ENCODE measurements at regions not wholly inside any gene's neighbourhood (a gene's known extent, or its start where the extent isn't known, plus 50 kb on each side); places are given as distances from the start of the nearest gene placed in this dataset.
"Not testable (repeated sequence)": the region's sequence is repeated elsewhere in the genome, so short reads cannot be mapped to it uniquely, and the experiment has no call there.

GRCh38 chr7:94277236-94277635 lies 117.5 kb upstream of the COL1A2 start:
- no peak for FAIRE-seq

DNA sequence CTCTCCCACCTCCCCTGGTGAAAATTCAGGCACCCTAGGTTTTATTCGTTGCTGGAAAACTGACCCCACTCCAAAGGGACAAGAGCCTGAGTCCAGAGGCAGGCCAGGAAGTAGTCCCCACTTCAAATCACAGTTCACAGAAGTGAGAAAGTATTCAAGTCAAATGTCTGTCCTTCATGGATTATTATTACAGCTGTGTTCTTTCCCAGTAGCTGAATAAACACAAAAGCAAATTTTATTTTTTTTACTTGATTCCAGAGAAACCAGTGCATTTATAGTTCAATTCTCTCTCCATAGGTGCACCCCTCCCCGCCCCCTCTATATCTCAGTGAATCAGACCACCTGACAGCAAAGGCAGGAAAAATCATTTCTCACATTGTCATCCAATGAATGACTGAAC lies 113.8 kb upstream of the COL1A2 start:
- FAIRE-seq: no peak

DNA sequence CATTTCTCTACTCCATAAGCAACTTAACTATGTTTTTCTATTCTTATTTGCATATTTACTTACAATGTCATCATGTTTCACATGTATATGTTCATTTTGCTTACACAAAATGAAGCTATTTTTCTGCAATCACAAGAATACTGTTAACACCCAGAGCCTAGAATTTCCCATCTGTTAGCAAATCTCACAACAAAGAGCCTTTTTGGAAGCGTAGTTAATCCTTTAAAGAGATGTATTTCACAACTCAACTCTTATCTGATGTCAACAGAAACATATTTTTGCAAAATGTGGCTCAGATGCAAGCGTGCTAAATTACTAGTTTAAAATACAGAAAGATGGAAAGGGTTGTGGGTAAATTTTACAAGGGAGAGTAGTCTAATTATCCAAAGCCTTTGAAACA lies 110.6 kb upstream of the COL1A2 start:
- no peak for FAIRE-seq

GRCh38 chr7:94286111-94286510 lies 108.6 kb upstream of the COL1A2 start:
- FAIRE-seq: no peak

GRCh38 chr7:94288096-94288495 lies 106.6 kb upstream of the COL1A2 start:
- no peak for FAIRE-seq

DNA sequence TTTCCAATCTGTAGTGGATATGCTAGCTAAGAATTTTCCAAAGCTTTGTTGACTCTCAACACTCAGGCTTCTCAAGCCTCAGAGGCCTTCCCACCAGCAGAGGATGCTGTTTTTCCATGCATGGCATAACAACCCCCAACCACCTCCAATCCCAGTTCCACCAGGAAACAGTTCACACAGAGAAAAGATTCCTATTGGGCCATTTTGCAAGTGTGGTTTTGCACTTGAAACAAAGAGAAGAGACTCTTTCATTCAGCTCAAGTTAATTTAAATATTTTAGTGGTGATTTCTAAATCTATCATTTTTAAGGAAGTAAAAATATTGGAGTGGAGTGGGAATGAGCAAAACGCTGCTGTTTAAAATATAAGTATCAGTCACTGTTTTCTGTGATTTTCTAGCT lies 105.6 kb upstream of the COL1A2 start:
- no peak for FAIRE-seq

DNA sequence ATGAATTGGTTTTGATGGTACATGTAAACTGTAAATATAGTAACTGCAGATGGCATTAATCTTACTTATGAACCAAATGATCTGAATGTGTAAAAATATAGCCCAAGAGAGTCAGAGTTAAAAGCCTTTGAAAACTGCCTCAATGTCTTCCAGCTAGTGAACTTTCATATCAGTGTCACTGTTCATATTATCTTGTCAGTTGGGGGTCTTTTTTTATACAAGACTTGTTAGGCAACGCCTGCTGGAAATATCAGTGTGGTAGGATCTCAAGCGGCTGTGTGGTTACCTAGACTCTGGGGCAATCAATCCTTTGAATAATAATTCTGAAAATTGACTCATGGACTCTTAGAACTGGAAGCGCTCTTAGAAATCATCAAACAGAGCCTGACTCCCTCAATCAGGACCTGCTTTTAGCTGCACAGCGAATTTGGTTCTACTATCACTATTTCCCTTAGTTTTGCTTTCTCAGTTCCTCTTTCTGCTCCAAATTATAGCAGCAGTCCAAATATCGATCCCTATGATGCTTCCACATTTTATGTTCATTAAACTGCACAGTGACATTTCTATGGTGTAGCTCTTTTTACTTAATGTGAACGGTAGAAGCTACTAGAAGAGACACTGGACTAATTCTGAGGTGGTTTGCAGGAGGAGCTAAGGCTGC lies 100.1 kb upstream of the COL1A2 start:
- no peak for FAIRE-seq

GRCh38 chr7:94295850-94296249 lies 98.8 kb upstream of the COL1A2 start:
- no peak for FAIRE-seq

DNA sequence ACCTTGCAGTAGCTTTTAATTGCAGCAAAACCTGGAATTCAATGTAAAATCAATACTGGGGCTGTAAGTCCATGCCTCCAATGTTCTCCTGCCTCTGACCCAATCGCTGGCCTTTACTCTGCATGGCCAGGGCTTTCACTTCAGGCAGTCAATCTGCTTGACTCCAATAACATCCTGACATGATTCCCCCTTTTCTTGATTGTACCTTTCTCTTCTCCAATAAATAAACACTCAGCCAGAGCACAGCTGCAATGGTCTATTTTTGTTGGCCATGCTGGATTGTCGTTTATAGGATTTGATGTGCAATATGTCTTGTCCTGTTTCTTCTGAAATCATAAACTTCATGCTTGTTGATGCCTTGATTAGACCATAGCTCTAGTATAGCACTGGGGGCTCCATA lies 97.8 kb upstream of the COL1A2 start:
- no peak for FAIRE-seq

GRCh38 chr7:94297397-94297838 lies 97.3 kb upstream of the COL1A2 start:
- FAIRE-seq: no peak

- no peak for FAIRE-seq
Observed at GRCh38 chr7:94298943-94299342, 95.8 kb upstream of the COL1A2 start.

DNA sequence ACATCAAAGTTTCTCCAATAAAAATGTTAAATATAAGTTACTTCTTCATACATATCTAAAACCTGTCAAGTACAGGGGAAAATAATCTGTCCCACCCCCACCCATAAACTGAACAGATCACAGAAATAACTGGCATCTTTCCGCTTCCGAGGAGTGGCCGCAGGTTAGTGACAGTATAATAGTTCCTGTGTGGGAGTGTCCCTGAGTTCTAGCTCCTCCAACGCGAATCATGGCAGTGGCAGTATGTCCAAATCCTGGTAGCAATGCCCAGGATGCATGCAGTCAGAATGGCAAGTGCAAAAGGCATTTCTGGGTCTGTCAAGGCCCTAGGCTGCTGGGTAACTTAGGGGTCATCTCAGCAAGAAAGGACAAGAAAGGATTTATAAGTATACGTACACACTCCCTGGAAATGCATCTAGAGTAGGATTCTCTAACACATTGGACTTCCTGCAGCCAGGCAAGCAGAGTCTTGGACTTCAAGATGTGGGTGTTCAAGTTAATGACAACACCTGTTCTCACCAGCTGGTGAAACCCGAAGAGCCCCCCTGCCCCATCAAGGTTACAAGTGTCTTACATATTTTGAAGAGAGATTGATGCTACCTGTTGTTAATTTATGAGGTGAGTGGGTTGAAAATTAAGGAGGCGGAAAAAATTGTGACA lies 94.4 kb upstream of the COL1A2 start:
- no peak for FAIRE-seq

DNA sequence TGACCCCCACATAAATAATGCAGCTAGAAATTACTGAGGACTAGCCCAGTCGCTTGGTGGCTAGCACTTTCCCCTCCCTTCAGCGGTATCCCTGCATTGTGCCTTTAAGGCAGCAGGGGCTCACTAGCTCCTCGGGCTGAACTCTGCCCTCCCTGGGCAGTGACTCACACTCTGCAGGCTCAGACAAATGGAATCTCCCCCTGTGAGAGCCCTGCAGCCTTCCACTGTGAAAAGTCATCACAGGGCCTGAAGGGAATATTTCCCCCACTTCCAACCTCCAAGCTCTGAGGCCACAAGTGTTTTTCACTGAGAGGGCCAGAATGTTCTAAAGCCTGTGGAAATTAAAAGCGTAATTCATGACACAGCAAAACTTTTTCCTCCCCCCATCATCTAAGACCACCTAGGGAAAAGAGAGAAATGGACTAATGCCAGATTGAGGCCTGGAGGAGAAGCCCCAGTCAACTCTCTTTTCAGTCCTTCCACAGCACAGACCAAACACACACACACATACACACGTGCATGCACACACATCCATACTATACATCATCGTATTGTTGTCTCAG lies 93.6 kb upstream of the COL1A2 start:
- FAIRE-seq: no peak

DNA sequence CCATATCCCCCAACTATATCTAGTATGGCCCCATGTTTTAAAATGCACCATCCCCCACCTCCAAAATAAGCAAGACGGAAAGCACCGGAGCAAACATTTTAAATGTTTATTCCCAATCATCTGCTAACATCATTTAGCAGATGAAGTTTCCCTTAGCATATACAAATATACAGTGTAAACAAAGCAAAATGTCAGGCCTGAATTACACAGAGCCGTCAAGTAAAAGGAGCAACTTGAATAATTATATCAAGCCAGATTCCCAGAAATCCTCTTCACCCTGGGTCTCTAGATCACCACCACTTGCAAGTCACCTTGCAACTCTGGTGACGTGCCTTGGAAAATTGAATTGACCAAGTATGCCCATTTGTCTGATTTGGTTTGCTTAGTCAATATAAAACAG lies 91.6 kb upstream of the COL1A2 start:
- FAIRE-seq: no peak

GRCh38 chr7:94303695-94304094 lies 91.0 kb upstream of the COL1A2 start:
- no peak for FAIRE-seq

GRCh38 chr7:94304878-94305277 lies 89.8 kb upstream of the COL1A2 start:
- FAIRE-seq: no peak

GRCh38 chr7:94305836-94306235 lies 88.9 kb upstream of the COL1A2 start:
- no peak for FAIRE-seq

DNA sequence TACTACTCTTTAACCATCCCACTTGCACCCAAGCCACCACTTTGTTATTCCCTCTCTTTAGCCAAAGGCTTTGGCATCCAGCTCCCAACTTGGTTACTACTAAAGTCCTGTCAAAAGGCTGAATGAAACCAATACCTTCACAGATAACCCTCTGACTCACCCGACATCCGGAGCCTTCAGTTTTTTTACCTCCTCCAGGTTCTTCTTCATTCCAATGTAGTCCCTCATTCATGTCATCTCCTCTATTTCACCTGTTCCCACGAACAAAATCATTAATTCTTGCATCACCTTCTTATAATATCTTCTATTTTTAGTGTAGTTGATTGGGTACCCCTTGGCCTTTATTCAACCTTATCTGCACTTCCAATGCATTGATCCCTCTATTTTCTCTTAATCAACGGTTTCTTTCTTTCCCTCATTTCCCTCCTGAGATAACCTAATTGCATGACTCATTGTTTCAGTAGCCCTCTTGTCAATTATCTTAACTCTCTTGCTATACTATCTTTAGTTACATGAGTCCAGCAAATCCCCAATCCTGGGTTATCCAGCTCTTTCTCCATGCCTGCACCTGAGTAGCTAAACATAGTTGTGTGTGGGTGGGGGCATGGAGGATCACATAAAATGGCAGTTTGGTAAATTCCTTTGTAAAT lies 87.2 kb upstream of the COL1A2 start:
- FAIRE-seq: no peak

DNA sequence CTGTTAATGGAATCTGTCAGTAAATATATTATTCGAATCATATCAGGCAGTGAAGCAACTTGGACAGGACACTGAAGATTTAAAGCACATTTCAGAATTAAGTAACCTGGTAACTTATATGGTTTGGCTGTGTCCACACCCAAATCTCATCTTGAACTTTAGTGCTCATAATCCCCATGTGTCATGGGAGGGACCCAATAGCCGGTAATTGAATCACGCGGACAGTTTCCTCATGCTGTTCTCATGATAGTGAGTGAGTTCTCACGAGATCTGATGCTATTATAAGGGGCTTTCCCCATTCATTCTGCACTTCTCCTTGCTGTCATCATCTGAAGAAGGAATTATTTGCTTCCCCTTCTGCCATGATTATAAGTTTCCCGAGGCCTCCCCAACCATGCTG lies 83.2 kb upstream of the COL1A2 start:
- no peak for FAIRE-seq

- FAIRE-seq: no peak
Observed at GRCh38 chr7:94313926-94314325, 80.8 kb upstream of the COL1A2 start.

- FAIRE-seq: no peak
Observed at GRCh38 chr7:94314413-94315410, 80.0 kb upstream of the COL1A2 start.

- FAIRE-seq: not testable (repeated sequence)
Observed at GRCh38 chr7:94321138-94321537, 73.6 kb upstream of the COL1A2 start.

DNA sequence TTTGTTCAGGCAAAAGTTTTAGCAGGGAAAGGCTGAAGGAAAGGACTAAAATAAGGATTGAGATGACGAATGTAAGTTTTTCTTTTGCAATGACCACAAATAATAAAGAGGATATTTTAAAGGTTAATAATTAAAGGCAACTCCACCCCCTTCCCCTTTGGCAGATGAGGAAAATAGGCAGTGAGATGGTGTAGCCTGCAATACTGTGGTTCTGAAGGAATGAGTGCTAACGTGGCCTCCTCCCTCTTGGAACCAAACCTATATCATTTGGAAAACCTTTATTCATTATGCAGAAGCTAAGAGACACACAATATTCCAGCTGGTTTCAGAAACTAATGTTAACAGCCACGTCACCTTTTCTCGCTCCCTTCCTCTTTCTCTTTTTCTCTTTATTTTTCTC lies 70.9 kb upstream of the COL1A2 start:
- FAIRE-seq: no peak

All from colon (tissue), 2 donors.